ENCODE measurements at regions not wholly inside any gene's neighbourhood (a gene's known extent, or its start where the extent isn't known, plus 50 kb on each side); places are given as distances from the start of the nearest gene placed in this dataset.

DNA sequence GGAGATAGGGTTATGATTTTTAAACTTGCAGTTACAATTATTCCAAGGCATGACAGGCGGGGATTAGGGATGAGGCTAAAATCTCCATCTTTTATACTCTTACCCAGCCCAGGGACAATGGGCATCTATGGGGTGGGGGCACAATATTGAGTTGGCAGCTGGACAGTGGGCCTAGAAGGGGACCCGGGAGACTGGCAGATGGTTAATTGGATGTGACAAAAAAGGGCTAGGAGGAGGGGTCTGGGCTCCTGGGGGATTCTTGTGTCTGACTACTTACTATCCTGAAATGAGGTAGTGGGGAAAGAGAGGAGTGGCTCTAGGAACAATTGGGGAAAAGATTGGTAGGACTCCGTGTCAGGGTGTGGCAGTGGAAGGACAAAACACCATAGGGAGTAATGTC is 53.0 kb upstream of the ROPN1 start:
- TF ChIP-seq, protein P1, sequence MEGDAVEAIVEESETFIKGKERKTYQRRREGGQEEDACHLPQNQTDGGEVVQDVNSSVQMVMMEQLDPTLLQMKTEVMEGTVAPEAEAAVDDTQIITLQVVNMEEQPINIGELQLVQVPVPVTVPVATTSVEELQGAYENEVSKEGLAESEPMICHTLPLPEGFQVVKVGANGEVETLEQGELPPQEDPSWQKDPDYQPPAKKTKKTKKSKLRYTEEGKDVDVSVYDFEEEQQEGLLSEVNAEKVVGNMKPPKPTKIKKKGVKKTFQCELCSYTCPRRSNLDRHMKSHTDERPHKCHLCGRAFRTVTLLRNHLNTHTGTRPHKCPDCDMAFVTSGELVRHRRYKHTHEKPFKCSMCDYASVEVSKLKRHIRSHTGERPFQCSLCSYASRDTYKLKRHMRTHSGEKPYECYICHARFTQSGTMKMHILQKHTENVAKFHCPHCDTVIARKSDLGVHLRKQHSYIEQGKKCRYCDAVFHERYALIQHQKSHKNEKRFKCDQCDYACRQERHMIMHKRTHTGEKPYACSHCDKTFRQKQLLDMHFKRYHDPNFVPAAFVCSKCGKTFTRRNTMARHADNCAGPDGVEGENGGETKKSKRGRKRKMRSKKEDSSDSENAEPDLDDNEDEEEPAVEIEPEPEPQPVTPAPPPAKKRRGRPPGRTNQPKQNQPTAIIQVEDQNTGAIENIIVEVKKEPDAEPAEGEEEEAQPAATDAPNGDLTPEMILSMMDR (IDR thresholded peaks at IDR 0.05): no peak
- TF ChIP-seq POLR2A (IDR thresholded peaks at IDR 0.05) (no peak), POLR2AphosphoS5 (IDR thresholded peaks at IDR 0.05) (no peak), EP300 (IDR thresholded peaks at IDR 0.05) (no peak)

Data from stomach (tissue), 4 donors.